NCI-H1436 (cell line): ENCODE measurements at regions not wholly inside any gene's neighbourhood (a gene's known extent, or its start where the extent isn't known, plus 50 kb on each side); places are given as distances from the start of the nearest gene placed in this dataset.
"Not testable (repeated sequence)": the region's sequence is repeated elsewhere in the genome, so short reads cannot be mapped to it uniquely, and the experiment has no call there.

ENCODE experiments used
- DNase-seq: peaks from one replicate; lab custom pipeline; 2025; lab: John Stamatoyannopoulos, UW

GRCh38 chrX:65971151-65971550 is 68.7 kb downstream of the VSIG4 start:
- no peak for DNase-seq

DNA sequence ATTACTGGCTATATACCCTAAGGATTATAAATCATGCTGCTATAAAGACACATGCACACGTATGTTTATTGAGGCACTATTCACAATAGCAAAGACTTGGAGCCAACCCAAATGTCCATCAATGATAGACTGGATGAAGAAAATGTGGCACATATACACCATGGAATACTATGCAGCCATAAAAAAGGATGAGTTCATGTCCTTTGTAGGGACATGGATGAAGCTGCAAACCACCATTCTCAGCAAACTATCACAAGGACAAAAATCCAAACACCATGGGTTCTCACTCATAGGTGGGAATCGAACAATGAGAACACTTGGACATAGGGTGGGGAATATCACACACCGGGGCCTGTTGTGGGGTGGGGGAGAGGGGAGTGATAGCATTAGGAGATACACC is 72.7 kb downstream of the VSIG4 start:
- DNase-seq: not testable (repeated sequence)

DNA sequence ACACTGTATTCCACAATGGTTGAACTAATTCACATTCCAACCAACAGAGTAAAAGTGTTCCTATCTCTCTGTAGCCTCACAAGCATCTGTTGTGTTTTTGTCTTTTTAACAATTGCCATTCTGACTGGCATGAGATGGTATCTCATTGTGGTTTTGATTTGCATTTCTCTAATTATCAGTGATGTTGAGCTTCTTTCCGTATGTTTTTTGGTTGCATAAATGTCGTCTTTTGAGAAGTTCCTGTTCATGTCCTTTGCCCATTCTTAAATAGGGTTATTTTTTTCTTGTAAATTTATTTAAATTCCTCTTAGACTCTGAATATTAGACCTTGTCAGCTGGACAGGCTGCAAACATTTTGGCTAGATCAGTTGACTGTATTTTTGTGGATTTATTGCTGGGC is 78.2 kb downstream of the VSIG4 start:
- no peak for DNase-seq

DNA sequence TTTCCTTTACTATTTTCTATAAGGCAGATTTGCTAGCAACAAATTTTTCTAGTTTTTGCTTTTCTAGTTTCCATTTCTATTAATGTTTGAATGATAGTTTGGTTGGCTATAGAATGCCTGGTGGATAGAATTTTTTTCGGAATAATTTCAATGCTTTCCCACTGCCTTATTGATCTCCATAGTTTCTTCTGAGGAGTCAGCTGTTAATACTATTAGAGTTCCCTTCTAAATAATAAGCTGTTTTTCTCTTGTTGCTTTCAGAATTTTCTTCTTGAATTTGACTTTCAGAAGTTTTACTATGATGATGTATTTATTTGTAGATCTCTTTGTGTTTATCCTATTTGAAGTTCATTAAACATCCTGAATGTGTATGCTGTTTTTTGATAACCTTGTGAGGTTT is 91.8 kb downstream of the VSIG4 start:
- no peak for DNase-seq

DNA sequence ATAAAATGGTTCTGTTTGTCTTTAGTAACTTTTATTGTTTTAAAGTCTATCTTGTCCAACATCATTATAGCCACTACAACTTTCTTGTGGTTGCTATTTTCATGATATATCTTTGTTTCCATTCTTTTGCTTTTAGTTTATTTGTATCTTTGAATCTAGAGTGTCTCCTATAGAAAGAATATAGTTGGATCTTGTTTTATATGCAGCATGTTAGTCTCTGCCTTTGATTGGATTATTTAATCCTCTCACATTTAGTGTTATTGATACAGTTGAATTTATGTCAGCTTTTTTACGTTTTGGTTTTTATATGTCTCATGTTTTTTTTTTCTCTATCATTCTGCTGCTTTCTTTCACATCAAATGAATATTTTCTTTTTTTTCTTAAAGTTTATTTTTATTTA is 98.1 kb downstream of the VSIG4 start:
- DNase-seq: no peak

DNA sequence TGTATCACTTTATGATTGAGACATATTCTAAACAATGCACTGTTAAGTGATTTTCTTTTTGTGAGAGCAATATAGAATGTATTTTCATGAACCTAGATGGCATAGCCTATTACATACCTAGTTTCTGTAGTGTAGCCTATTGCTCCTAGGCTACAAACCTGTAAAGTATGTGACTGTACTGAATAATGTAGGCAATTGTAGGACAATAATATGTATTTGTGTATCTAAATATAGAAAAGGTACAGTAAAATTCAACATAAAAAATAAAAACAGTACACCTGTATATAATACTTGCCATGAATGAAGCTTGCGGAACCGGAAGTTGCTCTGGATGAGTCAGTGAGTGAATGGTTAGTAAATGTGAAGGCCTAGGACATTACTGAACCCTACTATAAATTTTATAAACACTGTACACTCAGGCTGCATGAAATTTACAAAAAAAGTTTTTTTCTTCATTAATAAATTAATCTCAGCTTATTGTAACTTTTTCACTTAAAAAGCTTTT is 106.7 kb downstream of the VSIG4 start:
- DNase-seq: no peak

DNA sequence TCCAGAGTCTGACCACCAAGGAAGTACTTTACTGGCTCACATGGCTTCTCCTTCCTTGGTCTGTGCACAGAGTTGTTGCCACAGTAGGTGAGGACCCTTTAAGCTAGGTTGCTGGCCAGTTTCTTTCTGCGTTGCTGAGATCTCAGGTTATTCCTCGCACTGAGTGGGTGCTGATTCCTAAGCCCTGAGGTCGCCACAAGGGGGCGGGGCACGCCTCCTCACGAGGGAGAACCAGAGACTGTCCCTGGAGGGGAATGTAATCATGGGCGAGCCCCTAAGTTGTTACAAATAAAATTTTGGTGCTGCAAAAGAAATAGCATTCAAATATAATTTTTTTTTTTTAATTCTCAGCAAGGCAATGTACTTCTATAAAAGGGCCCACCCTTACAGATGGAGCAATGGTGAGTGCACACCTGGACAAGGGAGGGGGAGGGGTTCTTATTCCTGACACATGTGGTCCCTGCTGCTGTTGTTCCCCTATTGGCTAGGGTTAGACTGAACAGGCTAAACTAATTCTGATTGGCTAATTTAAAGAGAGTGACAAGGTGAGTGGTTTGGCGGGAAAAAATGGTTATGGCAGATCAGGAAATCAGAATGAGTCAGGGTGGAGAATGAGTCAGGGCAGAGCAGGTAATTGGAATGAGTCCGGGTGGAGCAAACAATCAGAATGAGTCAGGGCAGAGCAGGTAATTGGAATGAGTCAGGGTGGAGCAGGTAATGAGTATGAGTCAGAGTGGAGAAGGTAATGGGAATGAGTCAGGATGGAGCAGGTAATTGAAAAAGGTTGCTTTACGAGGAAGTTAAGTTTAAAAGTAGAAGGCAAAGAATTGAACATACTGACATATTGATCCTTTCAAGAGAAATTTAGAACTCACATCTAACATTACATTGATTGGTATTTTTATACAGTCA is 107.5 kb downstream of the VSIG4 start:
- no peak for DNase-seq

- DNase-seq: no peak
Measured at GRCh38 chrX:65928522-65928921, 111.4 kb downstream of the VSIG4 start.

- DNase-seq: not testable (repeated sequence)
Measured at GRCh38 chrX:65927386-65927785, 112.5 kb downstream of the VSIG4 start.

DNA sequence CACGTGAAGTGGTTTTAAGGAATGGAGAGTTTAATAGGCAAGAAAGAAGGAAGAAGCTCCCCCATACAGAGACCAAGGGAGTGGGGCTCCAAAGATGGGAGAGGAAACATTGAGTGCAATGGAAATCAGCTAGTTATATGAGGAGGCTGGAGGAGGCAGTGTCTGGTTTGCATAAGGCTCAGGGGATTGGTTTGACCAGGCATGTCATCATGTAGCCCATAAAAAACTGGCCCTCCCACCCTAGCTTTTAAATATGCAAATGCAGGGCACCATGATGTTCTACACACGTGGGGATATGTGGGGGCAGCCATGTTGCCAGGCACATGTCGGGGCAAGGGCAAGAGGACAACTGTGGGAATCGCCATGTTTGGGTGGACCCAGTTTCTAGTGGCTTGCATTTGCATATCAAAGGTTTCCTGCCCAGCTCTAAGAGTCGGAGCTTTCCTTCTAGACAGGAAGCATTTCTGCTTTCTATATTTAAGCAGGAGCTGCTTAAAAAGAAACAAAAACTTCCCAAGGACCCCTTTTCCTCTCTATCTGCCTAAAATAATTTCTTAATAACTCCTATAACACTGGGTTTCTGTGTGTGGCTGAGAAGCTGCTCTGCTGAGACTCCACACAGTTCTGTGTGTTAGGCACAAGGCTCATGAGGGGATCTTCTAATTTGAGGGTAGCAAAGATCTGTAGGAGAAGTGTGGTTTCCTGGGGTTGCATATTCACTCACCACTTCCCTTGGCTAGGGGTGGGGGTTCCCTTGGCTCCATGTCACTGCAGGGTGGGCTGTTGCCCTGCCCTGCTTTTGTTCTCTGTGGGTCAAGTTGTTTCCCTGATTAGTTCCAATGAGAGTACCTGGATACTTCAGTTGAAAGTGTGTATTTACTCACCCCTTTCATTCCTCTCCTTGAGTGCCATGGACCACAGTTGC is 113.5 kb downstream of the VSIG4 start:
- no peak for DNase-seq

- DNase-seq: no peak
Measured at GRCh38 chrX:65925592-65925991, 114.3 kb downstream of the VSIG4 start.

DNA sequence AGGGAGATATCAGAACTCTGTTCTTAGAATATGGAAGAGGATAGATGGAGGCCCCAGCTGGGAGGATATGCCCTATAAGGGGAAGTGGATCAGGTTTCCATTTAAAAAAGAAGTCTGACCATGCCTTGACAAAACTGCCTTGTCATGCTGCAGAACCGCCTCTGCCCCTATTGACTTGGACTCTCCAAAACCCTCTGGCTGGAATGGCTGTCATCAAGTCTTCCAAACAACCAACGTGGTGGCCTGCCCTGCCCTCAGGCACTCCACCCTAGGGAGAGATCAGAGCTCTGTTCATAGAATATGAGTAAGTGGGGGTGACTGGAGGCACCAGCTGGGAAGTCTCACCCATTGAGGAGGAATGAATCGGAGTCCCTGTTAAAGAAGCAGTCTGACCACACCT is 114.9 kb downstream of the VSIG4 start:
- DNase-seq: no peak

- DNase-seq: no peak
Measured at GRCh38 chrX:65921363-65921762, 118.5 kb downstream of the VSIG4 start.

DNA sequence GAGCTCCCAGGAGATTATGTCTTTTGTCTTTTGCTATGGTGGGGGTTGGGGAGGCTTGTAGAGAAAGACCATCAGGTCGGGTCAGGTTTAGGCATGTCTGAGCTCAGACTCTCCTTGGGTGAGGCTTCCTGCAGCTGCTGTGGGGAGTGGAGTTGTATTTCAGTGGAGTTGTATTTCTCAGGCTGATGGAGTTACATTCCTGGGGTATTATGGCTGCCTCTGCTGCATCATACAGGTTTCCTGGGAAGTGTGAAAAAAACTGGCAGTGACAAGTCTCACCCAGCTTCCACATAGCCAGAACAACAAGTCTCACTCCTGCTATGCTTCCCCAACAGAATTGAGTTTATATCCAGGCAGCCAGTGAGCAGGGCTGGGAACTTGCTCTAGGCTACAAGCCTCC is 119.3 kb downstream of the VSIG4 start:
- no peak for DNase-seq

- no peak for DNase-seq
Measured at GRCh38 chrX:65910899-65911298, 129.0 kb downstream of the VSIG4 start.

- no peak for DNase-seq
Measured at GRCh38 chrX:65903750-65904149, 136.1 kb downstream of the VSIG4 start.

- DNase-seq: no peak
Measured at GRCh38 chrX:65902011-65902410, 137.9 kb downstream of the VSIG4 start.

GRCh38 chrX:65900850-65901844 is 138.7 kb downstream of the VSIG4 start:
- no peak for DNase-seq

GRCh38 chrX:65894133-65894532 is 145.7 kb downstream of the VSIG4 start:
- DNase-seq: no peak

DNA sequence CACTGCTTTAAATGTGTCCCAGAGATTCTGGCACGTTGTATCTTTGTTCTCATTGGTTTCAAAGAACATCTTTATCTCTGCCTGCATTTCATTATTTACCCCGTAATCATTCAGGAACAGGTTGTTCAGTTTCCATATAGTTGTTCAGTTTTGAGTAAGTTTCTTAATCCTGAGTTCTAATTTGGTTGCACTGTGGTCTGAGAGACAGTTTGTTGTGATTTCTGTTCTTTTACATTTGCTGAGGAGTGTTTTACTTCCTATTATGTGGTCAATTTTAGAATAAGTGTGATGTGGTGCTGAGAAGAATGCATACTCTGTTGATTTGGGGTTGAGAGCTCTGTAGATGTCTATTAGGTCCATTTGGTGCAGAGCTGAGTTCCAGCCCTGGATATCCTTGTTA is 148.1 kb downstream of the VSIG4 start:
- DNase-seq: not testable (repeated sequence)

DNA sequence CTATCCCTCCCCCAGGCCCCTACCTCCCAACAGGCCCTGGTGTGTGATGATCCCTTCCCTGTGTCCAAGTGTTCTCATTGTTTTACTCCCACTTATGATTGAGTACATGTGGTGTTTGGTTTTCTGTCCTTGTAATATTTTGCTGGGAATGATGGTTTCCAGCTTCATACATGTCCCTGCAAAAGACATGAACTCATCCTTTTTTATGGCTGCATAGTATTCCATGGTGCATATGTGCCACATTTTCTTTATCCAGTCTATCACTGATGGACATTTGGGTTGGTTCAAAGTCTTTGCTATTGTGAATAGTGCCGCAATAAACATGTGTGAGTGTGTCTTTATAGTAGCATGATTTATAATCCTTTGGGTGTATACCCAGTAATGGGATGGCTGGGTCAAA is 151.7 kb downstream of the VSIG4 start:
- DNase-seq: not testable (repeated sequence)
